ENCODE measurements at regions not wholly inside any gene's neighbourhood (a gene's known extent, or its start where the extent isn't known, plus 50 kb on each side); places are given as distances from the start of the nearest gene placed in this dataset.
"Not testable (repeated sequence)": the region's sequence is repeated elsewhere in the genome, so short reads cannot be mapped to it uniquely, and the experiment has no call there.

GRCh38 chr12:67047634-67048033 is 221.5 kb upstream of the CAND1 start:
- no peak for DNase-seq

DNA sequence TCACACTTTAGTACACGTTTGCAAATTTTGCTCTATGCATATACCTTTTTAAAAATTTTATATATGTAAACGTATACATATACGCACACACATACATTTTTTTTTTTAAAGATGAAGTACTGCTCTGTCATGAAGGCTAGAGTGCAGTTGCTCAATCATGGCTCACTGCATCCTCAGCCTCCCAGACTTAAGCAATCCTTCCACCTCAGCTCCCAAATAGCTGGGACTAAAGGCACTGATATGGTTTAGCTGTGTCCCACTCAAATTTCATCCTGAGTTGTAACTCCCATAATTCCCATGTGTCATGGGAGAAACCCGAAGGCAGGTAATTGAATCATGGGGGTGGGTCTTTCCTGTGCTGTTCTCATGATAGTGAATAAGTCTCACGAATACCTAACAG is 220.8 kb upstream of the CAND1 start:
- DNase-seq: no peak

DNA sequence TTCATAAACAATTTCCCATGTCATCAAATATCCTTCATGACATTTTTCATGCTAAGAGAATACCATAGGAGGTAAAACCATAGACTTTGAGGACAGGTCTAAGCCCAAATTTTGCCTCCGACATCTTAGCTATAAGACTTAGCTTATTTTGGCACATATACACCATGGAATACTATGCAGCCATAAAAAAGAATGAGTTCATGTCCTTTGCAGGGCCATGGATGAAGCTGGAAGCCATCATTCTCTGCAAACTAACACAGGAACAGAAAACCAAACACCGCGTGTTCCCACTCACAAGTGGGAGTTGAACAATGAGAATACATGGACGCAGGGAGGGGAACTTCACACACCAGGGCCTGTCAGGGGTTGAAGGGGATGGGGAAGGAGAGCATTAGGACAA is 220.0 kb upstream of the CAND1 start:
- not testable (repeated sequence) for DNase-seq

GRCh38 chr12:67052981-67053380 is 216.2 kb upstream of the CAND1 start:
- no peak for DNase-seq

DNA sequence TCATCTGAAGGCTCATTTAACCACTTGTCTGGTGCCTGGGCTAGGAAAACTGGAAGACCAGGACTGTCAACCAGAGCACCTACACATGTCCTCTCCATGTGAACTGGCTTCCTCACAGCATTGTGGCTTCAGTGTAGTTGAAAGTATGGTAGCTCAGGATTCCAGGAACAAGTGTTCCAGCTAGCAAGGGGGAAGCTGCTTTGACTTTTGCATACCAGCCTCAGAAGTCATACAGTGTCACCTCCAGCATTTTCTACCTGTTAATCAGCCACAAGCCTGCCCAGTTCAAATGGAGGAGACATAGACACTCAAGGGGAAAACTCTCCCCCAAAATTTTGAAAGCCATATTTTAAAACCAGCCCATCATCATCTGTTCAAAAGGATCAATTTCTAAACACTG is 212.8 kb upstream of the CAND1 start:
- DNase-seq: no peak

- no peak for DNase-seq
Measured at GRCh38 chr12:67057072-67057471, 212.1 kb upstream of the CAND1 start.

DNA sequence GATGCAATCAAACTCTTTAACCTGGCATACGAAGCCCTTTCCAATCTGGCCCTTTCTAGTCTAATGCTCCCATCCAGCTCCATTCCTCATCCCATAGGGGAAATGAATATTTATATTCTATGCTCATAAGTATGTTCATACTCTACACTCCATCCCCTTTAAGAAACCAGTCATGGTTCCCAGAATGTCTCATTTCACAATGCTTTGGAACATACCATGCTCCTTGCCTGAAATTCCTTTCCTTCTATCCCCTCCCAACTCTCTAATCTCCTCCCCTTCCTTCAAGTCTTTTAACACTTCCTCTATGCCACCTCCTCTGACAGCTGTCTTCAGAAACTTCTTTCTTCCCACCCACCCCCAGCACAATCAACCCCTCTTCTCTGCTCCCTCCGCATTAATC is 207.0 kb upstream of the CAND1 start:
- no peak for DNase-seq

DNA sequence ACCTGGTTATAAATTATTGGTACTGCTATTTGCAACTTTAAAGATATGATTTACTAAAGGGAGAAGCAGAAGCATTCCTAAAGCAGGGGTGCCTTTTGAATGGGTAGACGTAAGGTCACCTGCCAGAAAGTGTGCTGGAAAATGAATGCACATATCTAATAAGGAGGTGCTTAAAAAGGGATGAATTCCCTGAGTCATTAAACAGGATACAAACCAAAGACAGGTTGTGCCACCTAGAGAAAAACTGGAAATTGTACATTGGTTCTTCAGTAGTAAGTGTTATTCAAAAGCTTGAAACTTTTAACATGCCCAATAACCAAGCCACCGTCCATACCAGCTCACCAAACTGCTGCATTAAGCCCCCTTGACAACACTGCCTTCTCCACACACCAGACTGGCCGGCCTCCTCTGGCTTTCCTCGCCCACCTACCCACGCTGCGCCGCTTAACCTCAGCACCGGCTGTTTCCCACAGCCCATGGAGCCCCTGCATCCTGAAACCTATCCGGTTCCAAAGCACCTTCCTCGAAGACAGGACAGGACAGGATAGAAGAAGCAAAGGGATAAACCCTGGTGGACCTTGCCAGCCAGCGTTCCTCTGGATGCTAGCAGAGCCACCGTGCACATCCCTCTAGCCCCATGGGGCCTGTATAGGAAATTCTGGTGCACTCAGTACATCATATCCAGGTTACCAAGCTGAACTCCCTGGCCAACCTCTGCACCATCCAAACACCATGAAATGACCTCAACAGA is 201.5 kb upstream of the CAND1 start:
- DNase-seq: no peak

DNA sequence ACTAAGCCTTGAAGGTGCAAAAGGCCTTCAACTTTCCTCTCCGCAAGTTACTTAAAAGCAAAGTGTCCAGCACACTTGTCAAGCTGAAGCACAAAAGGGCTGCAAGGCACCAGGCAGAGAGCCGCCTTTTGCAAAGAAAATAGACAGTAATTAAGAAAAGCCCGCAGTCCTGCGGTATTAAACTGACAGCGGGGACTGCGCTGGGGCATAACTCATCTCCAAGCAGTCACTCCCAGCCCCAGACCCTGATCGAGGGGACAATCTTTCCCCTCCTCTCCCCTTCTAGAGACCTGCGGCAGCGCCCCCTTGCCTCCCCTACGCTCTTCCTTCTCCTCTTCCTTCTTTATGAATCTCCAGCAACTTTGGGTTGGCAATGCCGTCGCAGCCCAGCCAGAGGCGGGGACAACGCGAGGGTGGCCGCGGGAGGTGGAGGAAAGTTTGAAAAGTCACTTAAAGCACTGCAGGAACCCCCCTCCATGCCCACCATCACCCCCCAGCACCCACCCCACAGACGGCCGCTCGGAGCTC is 200.9 kb upstream of the CAND1 start:
- no peak for DNase-seq

DNA sequence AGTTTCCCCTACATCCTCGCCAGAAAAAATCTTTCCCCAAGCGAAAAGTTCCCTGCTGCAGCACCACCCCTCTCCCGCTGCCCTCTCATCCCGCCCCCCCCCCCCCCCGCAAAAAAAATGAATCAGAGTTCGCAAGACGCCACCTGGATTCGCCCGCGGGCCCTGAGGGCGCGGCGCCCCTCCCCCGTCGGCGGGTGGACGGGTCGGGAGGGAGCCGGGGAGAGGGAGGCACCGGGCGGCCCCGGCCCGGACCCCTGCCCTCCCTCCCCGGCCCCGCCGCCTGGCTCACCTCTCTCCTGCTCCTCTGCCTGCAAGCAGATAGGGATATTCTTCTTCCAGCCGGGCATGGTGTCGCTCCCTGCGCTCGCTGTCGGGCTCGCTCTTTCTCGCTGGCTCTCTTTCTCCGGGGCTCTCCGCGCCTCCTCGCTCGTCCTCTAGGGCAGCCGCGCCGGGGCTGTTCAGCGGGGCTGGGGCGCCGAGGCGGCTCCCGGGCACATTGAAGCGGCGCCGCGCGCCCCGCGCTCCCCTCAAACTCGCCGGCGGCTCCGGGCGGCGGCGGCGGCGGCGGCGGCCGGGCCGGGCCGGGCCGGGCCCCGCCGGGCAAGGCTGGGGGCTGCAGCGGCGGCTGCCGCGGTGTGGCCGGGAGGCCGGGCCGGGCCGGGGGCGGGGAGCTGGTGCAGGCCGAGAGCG is 200.3 kb upstream of the CAND1 start:
- DNase-seq: no peak

GRCh38 chr12:67069451-67070306 is 199.5 kb upstream of the CAND1 start:
- no peak for DNase-seq

DNA sequence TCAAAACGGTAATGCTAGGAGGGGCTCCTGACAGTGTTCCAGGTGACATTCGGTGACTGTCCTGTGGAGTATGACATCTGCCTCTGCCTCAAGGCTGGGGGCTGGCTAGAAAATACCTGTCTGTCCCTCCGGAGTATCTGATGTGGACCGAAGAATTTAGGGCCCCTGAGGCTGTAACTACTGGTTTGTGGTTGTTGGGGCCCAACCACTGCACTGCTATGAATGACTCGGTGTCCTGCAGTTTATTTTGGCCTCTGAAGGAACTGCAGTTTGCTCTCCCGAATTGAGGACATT is 198.9 kb upstream of the CAND1 start:
- no peak for DNase-seq

DNA sequence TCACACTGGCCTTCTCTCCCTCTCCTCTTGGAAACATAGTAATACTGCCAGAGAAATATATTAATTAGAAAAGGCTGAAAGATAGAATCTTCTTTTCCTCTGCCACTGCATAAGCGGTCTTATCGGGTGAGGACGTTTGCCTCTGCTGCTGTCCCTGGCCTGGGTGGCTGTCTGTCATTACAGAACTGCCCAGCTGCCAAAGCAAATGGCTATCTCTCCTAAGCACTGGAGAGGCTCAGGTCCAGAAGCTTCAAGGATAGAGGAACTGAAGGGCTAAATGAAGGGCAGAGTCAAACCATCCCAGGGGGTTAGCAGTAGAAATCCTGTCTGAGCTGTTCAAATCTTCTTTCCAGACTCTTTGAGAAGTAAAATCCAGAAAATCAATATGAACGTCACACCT is 198.6 kb upstream of the CAND1 start:
- DNase-seq: no peak

DNA sequence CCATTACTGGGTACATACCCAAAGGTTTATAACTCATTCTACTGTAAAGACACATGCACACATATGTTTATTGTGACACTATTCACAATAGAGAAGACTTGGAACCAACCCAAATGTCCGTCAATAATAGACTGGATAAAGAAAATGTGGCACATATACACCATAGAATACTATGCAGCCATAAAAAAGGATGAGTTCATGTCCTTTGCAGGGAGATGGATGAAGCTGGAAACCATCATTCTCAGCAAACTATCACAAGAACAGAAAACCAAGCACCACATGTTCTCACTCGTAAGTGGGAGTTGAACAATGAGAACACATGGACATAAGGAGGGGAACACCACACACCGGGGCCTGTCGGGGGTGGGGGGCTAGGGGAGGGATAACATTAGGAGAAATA is 196.9 kb upstream of the CAND1 start:
- DNase-seq: not testable (repeated sequence)

DNA sequence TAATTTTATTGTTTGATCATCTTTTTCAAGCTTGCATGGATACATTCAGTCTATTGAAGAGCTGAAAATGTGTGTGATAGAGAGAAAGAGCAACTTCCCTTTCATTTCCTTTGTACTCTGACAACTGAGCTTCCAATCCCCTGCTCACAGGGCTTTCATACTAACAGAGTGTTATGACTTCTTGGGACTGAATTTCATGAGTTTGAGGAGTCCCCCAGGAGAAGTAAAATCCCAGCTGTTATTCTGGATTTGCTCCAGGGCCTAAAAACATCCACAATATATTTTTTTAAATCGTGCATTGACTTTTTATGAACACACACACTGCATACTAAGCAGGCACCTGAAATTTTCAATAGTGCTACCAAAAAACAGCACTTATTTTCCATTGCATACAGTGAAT is 195.8 kb upstream of the CAND1 start:
- no peak for DNase-seq

DNA sequence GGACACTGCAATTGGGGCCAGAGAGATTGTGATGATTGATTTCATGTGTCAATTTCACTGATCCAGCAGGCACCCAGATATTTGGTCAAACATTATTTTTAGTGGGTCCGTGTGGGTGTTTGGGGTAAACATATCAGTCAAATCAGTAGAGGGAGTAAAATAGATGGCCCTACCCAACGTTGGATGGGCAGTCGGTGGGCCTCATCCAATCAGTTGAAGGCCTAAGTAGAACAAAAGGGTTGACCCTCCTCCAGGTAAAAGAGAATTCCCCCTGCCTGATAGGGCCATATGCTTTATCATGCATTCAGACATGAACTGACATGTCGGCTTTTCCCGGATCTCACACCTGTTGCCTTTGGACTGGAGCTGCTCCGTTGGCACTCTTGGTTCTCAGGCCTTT is 195.1 kb upstream of the CAND1 start:
- no peak for DNase-seq

- DNase-seq: no peak
Measured at GRCh38 chr12:67077617-67078016, 191.5 kb upstream of the CAND1 start.

DNA sequence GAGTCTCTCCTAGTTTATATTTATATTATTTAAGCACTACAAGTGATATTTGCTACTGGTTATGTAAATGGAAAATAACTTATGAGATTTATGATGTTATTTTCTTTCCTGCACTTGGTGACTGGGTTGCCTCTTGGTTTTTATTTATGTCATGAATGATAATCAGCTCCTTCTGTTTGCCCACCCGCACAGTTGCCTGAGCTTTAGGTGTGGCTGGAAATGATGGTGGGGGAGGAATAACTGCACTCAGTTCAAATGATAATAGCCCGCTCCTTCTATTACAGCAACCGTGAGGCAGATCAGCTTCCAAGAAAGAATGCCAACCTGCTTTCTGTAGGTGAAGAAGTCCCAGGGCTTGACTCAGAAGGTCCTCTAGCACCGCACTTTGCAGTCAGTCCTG is 190.2 kb upstream of the CAND1 start:
- DNase-seq: no peak

- DNase-seq: no peak
Measured at GRCh38 chr12:67080637-67081036, 188.5 kb upstream of the CAND1 start.

DNA sequence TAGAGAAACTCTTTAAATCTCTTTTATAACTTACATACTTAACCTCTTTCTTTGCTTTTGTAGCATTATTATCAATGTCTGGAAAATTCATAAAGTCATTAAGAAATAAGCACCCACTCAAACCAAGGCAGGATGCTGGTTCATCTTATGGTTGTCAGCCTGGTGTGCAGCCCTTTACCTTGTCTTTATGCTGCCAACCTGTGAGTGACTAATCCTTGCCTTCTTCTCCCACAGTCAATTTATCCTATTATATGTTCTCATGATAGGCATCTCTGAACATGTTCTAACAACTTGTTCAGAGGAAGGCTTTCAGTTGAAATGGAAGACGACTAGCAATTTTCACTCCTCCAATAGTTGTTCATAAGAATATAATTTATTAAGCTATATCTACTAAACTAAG is 186.9 kb upstream of the CAND1 start:
- no peak for DNase-seq

- DNase-seq: no peak
Measured at GRCh38 chr12:67085699-67086098, 183.5 kb upstream of the CAND1 start.

DNA sequence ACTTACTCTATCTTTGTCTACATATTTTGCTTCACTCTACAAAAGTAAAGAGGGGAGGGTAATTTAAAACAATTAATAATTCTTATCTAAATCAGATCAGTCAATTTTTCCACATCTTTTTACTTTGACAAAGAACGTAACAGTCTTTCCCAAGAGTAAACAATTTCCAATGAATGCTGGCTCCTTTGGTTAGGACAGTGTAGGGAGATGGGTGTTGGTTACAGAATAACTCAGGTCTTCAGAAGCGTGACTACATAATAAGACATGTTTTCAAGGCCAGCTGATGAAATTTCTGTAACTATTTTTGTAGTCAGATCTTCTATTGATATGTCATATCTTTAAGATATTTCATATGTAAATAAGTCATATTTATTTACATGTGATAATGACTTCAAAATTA is 183.0 kb upstream of the CAND1 start:
- no peak for DNase-seq

DNA sequence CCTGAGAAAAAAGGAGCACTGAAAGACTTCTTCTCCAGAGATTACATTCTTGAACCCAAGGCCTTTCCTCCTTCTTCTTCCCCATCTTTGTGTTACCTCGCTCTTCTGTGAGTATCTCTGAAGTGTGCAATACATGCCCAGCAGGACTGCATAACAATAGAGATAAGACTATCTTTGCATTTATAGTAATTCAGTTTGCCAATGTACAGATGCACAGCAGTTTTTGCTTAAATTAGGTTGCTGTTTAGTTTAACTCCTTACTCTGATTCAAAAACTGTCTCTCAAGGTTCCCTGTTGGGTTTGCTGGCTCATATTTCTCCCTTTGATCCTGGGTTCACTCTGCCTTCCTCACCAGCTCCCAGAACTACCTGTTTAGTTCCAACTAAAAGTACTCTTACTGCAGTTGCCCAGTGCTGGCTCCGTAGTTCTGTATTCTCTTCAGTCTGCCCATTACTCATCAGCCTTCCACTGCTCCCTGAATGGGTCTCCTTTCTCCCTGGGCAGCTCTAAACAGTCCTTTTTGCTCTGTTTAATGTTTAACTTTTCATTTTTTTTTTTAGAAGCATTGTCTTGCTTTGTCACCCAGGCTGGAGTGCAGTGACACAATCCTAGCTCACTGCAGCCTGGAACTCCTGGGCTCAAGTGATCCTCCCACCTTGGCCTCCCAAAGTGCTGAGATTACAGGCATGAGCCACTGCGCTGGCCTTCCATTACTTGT is 180.6 kb upstream of the CAND1 start:
- DNase-seq: no peak

Data from NCI-H2081 treated with DMSO at 0.1 percent for 48 hours (cell line).